ENCODE measurements at regions not wholly inside any gene's neighbourhood (a gene's known extent, or its start where the extent isn't known, plus 50 kb on each side); places are given as distances from the start of the nearest gene placed in this dataset.

DNA sequence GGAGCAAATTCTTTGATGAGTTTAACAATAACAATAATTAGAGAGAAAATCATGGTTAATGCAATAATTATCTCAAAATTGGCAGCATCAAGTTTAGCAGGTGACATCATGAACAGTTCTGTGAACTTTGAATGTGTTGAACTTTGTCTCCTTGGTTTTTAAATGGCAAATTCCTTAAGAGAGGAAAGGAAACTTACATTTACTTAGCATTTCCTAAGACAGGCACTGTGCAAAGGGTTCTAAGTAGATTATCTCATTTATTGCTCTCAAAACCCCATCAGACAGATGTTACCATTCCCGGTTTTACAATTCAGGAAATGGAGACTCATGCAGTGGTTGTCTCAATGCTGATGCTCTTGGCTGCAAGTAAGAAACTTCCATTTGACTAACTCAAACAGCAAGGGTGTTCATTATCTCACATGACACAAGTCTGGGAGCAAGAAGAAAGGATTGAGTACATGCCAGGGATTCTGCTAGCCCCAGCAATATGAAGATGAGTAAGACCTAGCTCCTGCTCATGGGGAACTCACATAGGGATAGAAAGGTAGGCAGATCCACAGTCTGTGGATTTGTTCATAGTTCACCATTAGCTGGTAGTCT is 81.3 kb upstream of the ITGA6 start:
- H3K27ac ChIP-seq (ENCODE audit: low read depth in 1 of 2, low read length in 2 of 2): no peak overlapping the region
- no peak for DNase-seq
- H3K9me3 ChIP-seq (replicated peaks in 1 of 2; ENCODE audit: control insufficient read depth in 1 of 2, insufficient read depth in 1 of 2, low read length in 2 of 2): peaks cover 10 to 15% of the 10 kb centered on the region in 2 donors
- no peak overlapping the region for H3K9ac ChIP-seq (ENCODE audit: insufficient read depth, low read length, poor library complexity, severe bottlenecking)
- H3K36me3 Mint-ChIP-seq: peaks cover 0 to 3% of the 10 kb centered on the region in 2 donors
- peaks cover 0 to 1% of the 10 kb centered on the region in 2 donors for H3K4me1 ChIP-seq (ENCODE audit: control insufficient read depth in 1 of 2, insufficient read depth in 2 of 2, low read length in 2 of 2)
- WGBS (ENCODE audit: insufficient coverage): no CpG with 5 or more reads among the region's 1 CpG
- H2AFZ ChIP-seq (ENCODE audit: insufficient read depth, low read depth, low read length, poor library complexity, severe bottlenecking): no peak overlapping the region
- peaks cover 0 to 2% (median 0%) of the 10 kb centered on the region in 3 donors for H3K27me3 Mint-ChIP-seq (ENCODE audit: low read depth in 3 of 3)
- peaks cover 9% of the 10 kb centered on the region for H3K4me1 Mint-ChIP-seq
- no peaks in the 10 kb centered on the region for H3K79me2 ChIP-seq (ENCODE audit: insufficient read depth, low read length)
- no peaks in the 10 kb centered on the region for H3K27me3 ChIP-seq (ENCODE audit: control insufficient read depth in 2 of 2, insufficient read depth in 2 of 2, low read length in 2 of 2)
- no peaks in the 10 kb centered on the region for H4K20me1 ChIP-seq (ENCODE audit: insufficient read depth, low read length)
- H3K27ac Mint-ChIP-seq: no peak overlapping the region
- H3K4me3 ChIP-seq (replicated peaks in 1 of 3; ENCODE audit: low read depth in 2 of 3, low read length in 3 of 3): no peak overlapping the region
- H3K4me3 Mint-ChIP-seq: no peak overlapping the region
- TF ChIP-seq, protein P1, sequence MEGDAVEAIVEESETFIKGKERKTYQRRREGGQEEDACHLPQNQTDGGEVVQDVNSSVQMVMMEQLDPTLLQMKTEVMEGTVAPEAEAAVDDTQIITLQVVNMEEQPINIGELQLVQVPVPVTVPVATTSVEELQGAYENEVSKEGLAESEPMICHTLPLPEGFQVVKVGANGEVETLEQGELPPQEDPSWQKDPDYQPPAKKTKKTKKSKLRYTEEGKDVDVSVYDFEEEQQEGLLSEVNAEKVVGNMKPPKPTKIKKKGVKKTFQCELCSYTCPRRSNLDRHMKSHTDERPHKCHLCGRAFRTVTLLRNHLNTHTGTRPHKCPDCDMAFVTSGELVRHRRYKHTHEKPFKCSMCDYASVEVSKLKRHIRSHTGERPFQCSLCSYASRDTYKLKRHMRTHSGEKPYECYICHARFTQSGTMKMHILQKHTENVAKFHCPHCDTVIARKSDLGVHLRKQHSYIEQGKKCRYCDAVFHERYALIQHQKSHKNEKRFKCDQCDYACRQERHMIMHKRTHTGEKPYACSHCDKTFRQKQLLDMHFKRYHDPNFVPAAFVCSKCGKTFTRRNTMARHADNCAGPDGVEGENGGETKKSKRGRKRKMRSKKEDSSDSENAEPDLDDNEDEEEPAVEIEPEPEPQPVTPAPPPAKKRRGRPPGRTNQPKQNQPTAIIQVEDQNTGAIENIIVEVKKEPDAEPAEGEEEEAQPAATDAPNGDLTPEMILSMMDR (IDR thresholded peaks at IDR 0.05): no peak
- intact Hi-C loops (cut with micrococcal nuclease): loop anchor here in 1 of 2 donors (10.0 kb wide), 1 partner anchor 249 kb away; no protein-coding TSS in a partner anchor
- no peak overlapping the region for H3K4me2 ChIP-seq (replicated peaks; ENCODE audit: extremely low read depth, low read length, poor library complexity, severe bottlenecking)
- no peaks in the 10 kb centered on the region for H3K36me3 ChIP-seq (replicated peaks in 1 of 2; ENCODE audit: control insufficient read depth in 1 of 2, insufficient read depth in 2 of 2, low read length in 2 of 2)
- H3K9me3 Mint-ChIP-seq: peaks cover 9 to 27% (median 20%) of the 10 kb centered on the region in 7 donors

DNA sequence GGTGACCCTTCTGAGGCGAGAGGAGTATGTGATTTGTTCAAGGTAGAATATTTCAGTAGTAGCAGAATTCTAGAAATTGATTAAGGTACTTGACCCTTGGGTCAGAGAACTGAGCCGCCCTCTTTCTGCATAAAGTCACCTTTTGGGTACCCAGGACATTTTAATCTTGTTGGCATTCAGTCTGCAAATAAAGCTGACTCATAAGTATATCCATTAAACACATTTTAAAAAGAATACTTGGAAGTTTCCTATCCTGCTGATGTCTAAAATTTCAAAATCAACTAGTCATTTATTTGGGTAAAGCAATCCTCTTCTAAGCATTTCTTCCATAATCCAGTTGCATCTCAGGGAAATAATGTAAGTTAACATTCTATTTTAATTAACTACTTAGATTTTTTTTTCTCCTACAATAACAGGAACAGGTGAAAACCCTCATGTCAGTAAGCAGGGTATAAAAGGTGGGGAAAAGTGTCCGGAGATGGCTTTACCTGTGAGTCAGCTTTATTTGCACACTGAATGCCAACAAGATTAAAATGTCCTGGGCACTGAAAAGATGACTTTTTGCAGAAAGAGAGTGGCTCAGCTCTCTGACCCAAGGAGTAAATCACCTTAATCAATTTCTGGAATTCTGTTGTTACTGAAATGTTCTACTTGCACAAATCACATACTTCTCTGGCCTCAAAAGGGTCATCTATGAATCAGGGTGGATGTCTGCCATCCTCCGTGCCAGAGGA is 78.7 kb upstream of the ITGA6 start:
- H3K9me3 ChIP-seq (replicated peaks in 1 of 2; ENCODE audit: control insufficient read depth in 1 of 2, insufficient read depth in 1 of 2, low read length in 2 of 2): peaks cover 9 to 11% of the 10 kb centered on the region in 2 donors
- Mint-ChIP-seq H3K36me3 (peaks cover 0 to 3% of the 10 kb centered on the region in 2 donors), H3K27me3 (ENCODE audit: low read depth in 3 of 3) (peaks cover 0 to 2% (median 0%) of the 10 kb centered on the region in 3 donors), H3K4me3 (no peak overlapping the region), H3K4me1 (peaks cover 3% of the 10 kb centered on the region), H3K9me3 (peaks cover 6 to 23% (median 19%) of the 10 kb centered on the region in 7 donors), H3K27ac (no peak overlapping the region)
- no peak overlapping the region for H3K9ac ChIP-seq (ENCODE audit: insufficient read depth, low read length, poor library complexity, severe bottlenecking)
- H3K36me3 ChIP-seq (replicated peaks in 1 of 2; ENCODE audit: control insufficient read depth in 1 of 2, insufficient read depth in 2 of 2, low read length in 2 of 2): no peaks in the 10 kb centered on the region
- no peak overlapping the region for H3K27ac ChIP-seq (ENCODE audit: low read depth in 1 of 2, low read length in 2 of 2)
- no peaks in the 10 kb centered on the region for H3K27me3 ChIP-seq (ENCODE audit: control insufficient read depth in 2 of 2, insufficient read depth in 2 of 2, low read length in 2 of 2)
- no peak overlapping the region for H3K4me3 ChIP-seq (replicated peaks in 1 of 3; ENCODE audit: low read depth in 2 of 3, low read length in 3 of 3)
- H2AFZ ChIP-seq (ENCODE audit: insufficient read depth, low read depth, low read length, poor library complexity, severe bottlenecking): no peak overlapping the region
- intact Hi-C loops (cut with micrococcal nuclease): loop anchor here in 1 of 2 donors (10.0 kb wide), 1 partner anchor 246 kb away; no protein-coding TSS in a partner anchor
- no peak overlapping the region for H3K4me2 ChIP-seq (replicated peaks; ENCODE audit: extremely low read depth, low read length, poor library complexity, severe bottlenecking)
- H3K4me1 ChIP-seq (ENCODE audit: control insufficient read depth in 1 of 2, insufficient read depth in 2 of 2, low read length in 2 of 2): no peaks in the 10 kb centered on the region
- TF ChIP-seq, protein P1 (IDR thresholded peaks at IDR 0.05): no peak
- WGBS (ENCODE audit: insufficient coverage): no CpG with 5 or more reads among the region's 4 CpGs
- no peak for DNase-seq
- H3K79me2 ChIP-seq (ENCODE audit: insufficient read depth, low read length): no peaks in the 10 kb centered on the region
- no peaks in the 10 kb centered on the region for H4K20me1 ChIP-seq (ENCODE audit: insufficient read depth, low read length)
